HG03060 (cell line): ENCODE measurements at regions not wholly inside any gene's neighbourhood (a gene's known extent, or its start where the extent isn't known, plus 50 kb on each side); places are given as distances from the start of the nearest gene placed in this dataset.

Experiments used
- ATAC-seq: cut with Tn5 transposase; IDR thresholded peaks from one replicate; pipeline ENCODE4 v1.9.1; 2021; ENCODE audit warnings: low read depth, moderate number of reproducible peaks; ENCODE audit not compliant: unreplicated experiment

DNA sequence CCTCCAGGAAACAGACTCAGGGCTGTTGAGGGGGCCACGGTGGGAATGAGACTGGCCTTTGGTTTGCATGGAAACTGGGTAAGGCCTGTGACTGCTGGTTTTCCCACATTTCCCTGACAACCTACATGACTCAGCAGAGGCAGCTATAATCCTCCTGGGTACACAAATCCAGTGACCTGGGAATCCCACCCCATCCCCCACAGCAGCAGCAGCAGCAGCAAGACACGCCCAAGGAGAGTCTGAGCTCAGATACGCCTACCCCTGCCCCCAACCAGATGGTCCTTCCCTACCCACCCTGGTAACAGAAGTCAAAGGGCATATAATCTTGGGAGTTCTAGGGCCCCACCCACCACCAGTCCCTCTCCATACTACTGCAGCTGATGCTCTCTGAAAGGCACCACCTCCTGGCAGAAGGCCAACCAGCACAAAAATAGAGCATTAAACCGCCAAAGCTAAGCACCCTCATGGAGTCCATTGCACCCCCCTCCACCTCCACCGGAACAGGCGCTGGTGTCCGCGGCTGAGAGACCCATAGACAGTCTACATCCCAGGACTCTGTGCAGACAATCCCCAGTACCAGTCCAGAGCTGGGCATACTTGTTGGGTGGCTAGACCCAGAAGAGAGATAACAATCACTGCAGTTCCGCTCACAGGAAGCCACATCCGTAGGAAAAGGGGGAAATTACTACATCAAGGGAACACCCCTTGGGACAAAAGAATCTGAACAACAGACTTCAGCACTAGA, 237.2 kb upstream of the SPRY2 start:
- no peak for ATAC-seq

GRCh38 chr13:80577285-80577684, 236.4 kb upstream of the SPRY2 start:
- ATAC-seq: no peak

DNA sequence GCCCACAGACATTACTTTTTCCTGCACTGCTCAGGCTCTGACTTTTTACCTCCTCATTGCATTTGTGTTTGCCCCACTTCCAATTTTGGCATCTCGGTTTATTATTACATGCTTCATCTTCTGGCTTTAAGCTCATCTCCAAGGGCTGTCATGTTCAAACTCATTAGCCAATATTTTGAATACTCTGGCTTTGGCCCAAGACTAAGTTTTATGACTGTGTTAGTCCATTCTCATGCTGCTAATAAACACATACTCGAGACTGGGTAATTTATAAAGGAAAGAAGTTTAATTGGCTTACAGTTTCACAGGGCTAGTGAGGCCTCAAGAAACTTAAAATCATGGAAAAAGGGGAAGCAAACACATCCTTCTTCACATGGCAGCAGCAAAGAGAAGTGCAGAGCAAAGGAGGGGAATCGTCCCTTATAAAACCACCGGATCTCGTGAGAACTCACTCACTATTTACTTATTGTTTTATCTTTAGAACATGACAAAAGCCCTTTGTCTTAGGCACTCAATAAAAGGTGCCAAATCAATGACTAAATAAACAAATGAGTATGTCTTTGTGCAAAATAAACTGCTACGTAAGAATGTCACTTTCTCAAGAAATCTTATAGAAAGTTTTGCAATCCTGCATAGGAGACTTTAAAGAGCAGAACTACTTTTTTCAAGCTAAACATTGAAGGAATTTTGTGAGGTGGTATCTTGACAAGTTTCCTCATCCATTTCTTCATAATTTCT, 233.4 kb upstream of the SPRY2 start:
- ATAC-seq: no peak

GRCh38 chr13:80572923-80573316, 232.0 kb upstream of the SPRY2 start:
- no peak for ATAC-seq

GRCh38 chr13:80572308-80572922, 231.5 kb upstream of the SPRY2 start:
- ATAC-seq: no peak

DNA sequence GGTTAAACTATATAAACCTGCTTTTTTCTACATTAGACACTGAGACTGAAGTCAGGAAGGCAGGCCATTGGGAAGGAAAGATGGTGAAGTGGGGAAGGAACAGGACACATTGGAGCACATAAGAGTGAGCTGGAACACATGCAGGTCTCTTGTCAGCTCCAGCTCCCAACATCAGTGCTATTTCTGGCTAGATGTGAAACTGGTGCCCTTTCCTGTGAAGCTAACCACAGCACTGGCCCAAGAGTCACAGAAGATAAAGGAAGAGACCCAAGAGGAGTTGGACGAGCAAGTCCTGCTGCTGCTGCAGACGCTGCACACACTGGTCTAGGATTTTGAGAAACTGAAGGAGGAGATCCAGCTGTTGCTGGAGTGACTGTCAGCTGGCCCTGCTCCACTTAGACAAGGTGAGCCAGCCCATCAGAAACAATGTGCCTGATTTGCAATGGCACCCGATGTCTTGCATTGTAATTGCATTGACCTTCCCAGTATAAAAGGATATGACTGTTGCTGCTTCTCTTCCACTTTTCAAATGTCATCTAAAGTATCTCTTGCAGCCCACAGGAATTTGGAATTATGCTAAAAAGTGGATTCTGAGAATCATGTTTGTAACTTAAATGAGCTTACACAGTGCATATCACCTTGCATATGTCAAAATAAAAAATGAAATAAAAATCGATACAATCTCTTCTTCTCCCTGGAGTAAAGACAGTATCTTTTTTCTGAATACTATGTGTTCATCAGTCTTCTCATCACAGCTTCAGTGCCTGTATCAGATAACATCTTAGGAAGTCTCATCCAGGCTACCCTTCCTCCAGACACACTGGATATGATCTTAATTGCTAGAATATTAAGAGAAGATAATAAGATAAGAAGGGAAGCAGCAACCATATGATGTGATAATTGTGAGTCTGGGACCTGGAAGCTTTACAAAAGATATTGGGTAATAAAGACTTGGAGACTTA, 230.7 kb upstream of the SPRY2 start:
- no peak for ATAC-seq

DNA sequence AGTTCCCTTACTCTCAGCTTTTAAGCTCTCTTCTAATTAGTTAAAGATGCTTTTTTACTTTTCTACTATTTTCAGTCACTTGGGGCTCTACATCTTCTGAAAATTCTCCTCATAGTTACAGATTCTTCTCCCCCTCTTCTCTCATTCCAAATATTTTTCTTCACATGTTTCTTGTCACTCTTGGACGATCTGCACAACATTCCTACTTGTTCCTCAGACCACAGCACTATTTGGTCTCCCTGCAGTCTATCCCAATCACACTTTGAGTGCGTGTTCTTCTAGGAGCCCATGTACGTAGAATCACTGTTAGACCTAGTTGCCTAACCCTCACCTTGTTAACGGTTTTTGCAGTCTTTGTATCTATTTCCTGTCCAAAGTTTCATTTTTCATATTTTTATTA, 222.5 kb upstream of the SPRY2 start:
- ATAC-seq: no peak

- no peak for ATAC-seq
Observed at GRCh38 chr13:80562433-80563156, 221.7 kb upstream of the SPRY2 start.

GRCh38 chr13:80560609-80561008, 219.7 kb upstream of the SPRY2 start:
- no peak for ATAC-seq

DNA sequence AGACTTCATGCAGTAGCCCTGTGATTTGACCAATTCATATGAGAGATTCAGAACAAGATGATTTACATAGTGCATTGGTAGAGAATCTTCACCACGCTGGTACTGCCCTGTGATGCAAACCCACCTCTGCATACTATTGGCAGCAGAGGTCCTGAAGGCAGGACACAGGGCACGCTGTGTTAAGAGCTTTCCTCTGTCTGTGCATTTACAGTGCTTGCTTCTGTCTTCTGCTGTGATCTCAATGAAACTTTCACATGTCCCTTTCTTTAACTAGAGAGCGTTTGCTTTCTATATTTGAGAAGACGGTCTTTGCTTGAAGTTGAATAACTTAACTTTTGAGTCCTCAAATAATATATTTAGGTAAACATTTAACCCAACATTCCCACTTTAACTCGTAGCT, 219.0 kb upstream of the SPRY2 start:
- no peak for ATAC-seq

GRCh38 chr13:80558074-80558473, 217.1 kb upstream of the SPRY2 start:
- ATAC-seq: no peak

DNA sequence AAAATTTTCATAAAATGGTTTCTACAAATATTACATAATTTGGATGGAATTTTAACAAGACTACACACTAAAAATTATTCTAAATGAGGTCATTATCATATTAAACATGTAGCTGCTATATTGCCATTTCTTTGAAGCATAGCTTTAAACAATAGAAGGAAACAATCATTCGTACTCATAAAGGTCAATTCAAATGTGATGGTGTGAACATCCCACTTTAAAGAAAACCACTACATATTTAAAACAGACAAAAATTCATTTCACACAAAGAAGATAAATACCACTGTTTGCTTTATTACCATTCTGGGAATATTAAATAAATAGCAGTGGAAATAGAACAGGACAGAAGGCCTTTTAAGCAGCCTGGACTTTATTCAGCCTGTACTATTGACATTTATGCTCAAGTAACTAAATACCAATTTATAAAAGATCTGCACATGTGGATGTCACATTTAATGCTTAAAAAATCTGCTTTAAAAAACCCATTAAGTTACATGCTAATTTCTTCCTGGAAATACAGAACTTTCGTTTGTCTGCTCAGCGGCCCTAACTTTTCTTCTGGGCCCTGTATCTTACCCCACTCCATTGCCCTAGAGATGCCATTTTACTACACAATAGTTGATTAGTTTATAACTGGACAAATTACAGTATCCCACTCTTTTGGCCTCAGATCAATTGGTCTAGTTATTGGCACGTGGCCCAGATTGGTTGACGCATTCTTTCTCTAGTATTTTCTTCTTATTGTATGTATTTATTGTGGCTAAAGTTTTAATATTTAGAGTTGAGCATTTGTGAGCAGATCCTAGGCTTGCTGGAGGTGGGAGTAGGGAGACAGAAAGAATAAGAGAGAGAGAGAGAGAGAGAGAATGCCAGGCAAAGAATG, 215.1 kb upstream of the SPRY2 start:
- no peak for ATAC-seq

- ATAC-seq: no peak
Observed at GRCh38 chr13:80552851-80553440, 212.0 kb upstream of the SPRY2 start.

- no peak for ATAC-seq
Observed at GRCh38 chr13:80551650-80552497, 210.9 kb upstream of the SPRY2 start.

DNA sequence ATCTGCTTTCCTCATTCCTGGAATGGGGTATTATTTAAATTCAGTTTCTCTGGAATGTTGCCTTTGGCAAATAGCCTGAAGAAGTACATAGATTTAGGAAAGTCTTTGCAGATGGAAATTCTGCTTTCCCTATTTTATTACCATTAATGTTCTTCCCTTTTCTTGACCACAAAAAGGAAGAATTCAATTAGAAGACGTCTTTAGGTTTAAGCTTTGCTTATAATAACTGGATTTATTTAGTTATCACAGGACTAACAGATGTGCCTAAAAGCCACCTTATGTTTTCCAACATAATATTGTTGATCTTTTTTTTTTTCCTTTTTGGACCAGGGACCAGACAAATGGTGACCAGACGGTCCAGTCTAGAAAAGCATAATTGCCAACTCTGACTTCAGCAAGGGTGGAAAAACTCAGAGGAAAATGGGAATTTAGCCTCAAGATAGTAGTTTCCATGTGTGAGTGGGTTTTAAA, 210.1 kb upstream of the SPRY2 start:
- no peak for ATAC-seq

GRCh38 chr13:80548915-80549314, 208.0 kb upstream of the SPRY2 start:
- ATAC-seq: no peak
